PC-3 (cell line): ENCODE measurements at regions not wholly inside any gene's neighbourhood (a gene's known extent, or its start where the extent isn't known, plus 50 kb on each side); places are given as distances from the start of the nearest gene placed in this dataset.

Experiments used
- EZH2phosphoT487 ChIP-seq: fragments of 300-600 bp; sonication (generic); IDR thresholded peaks from 2 replicates; pipeline ENCODE4 v1.6.1; 2018; ENCODE audit warnings: mild to moderate bottlenecking, antibody characterized with exemption, low read length, borderline replicate concordance
- TF ChIP-seq, protein P1 (sequence below): fragments of 300-600 bp; sonication (generic); conservative IDR thresholded peaks from 2 replicates; pipeline ENCODE4 v1.5.1; 2017; ENCODE audit warnings: antibody characterized with exemption, low read depth, mild to moderate bottlenecking, low read length

DNA sequence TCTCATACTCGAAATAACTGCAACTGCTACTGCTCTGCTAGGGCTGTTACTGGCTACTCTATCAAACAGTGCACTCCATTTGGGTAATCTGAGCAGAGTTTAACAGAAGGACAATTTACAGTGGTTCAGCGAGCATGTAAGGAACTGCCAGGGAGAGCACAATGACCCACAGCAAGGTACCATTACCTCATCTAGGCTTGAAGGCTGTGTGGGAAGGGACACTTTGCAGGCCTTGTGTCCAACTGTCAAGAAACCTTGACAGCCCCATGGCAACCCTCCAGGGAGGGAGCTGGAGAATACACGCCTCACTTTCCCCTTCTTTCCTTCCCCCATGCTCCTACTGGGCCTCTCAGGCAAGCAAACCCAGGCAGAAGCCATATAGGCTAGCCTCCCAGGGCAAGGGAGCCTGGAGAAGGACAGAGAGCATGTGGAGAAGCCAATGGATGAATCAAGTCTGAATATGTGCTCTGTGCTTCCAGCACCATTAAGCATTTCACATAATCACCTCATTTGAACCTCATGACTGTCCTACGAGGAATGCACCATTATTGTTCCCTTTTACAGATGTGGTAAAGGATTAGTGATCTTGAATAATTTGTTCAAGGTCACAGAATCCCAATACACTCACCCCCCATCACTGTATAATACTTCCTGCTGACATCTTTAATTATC, 49.9 kb upstream of the JAK2 start:
- TF ChIP-seq EZH2phosphoT487: no peak
- TF ChIP-seq, protein P1, sequence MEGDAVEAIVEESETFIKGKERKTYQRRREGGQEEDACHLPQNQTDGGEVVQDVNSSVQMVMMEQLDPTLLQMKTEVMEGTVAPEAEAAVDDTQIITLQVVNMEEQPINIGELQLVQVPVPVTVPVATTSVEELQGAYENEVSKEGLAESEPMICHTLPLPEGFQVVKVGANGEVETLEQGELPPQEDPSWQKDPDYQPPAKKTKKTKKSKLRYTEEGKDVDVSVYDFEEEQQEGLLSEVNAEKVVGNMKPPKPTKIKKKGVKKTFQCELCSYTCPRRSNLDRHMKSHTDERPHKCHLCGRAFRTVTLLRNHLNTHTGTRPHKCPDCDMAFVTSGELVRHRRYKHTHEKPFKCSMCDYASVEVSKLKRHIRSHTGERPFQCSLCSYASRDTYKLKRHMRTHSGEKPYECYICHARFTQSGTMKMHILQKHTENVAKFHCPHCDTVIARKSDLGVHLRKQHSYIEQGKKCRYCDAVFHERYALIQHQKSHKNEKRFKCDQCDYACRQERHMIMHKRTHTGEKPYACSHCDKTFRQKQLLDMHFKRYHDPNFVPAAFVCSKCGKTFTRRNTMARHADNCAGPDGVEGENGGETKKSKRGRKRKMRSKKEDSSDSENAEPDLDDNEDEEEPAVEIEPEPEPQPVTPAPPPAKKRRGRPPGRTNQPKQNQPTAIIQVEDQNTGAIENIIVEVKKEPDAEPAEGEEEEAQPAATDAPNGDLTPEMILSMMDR: no peak
